ENCODE measurements at regions not wholly inside any gene's neighbourhood (a gene's known extent, or its start where the extent isn't known, plus 50 kb on each side); places are given as distances from the start of the nearest gene placed in this dataset.
A peak's percentile ranks its signal among the peaks of the same experiment; 100 is the strongest.
"Not testable (repeated sequence)": the region's sequence is repeated elsewhere in the genome, so short reads cannot be mapped to it uniquely, and the experiment has no call there.

DNA sequence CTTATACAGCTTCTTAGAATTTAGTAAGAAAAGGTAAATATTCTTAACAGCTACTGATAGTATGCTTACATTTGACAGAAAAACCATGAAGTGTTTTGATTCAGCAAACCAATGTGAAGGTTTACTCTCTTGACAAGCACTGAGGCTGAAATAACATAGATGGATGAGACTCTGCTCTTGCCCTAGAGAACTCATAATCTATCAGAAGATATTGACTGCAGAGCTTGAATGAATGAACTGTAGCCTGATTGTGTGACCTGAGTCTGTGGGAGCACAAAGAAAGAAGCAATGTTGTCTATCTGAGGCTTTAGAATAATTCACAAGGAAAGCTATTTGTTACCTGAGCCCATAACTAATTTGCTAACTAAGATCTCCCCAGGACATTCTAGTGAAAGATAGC, 1235.3 kb downstream of the OLFM4 start:
- no peaks in the 10 kb centered on the region for H3K9me3 ChIP-seq
- H3K4me3 ChIP-seq (ENCODE audit: low read depth, low read length) = no peak overlapping the region
- TF ChIP-seq, protein P1, sequence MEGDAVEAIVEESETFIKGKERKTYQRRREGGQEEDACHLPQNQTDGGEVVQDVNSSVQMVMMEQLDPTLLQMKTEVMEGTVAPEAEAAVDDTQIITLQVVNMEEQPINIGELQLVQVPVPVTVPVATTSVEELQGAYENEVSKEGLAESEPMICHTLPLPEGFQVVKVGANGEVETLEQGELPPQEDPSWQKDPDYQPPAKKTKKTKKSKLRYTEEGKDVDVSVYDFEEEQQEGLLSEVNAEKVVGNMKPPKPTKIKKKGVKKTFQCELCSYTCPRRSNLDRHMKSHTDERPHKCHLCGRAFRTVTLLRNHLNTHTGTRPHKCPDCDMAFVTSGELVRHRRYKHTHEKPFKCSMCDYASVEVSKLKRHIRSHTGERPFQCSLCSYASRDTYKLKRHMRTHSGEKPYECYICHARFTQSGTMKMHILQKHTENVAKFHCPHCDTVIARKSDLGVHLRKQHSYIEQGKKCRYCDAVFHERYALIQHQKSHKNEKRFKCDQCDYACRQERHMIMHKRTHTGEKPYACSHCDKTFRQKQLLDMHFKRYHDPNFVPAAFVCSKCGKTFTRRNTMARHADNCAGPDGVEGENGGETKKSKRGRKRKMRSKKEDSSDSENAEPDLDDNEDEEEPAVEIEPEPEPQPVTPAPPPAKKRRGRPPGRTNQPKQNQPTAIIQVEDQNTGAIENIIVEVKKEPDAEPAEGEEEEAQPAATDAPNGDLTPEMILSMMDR (IDR thresholded peaks at IDR 0.05; ENCODE audit: low read depth, low read length) = no peak
- no peak for DNase-seq
- no peaks in the 10 kb centered on the region for H3K36me3 ChIP-seq
- no peaks in the 10 kb centered on the region for H3K27me3 ChIP-seq
- H3K4me1 ChIP-seq = no peaks in the 10 kb centered on the region

GRCh38 chr13:54267253-54267668, 1238.6 kb downstream of the OLFM4 start:
- H3K4me1 ChIP-seq; H3K9me3 ChIP-seq; H3K4me3 ChIP-seq (ENCODE audit: low read depth, low read length); H3K27me3 ChIP-seq; DNase-seq; H3K36me3 ChIP-seq: not testable (repeated sequence)

DNA sequence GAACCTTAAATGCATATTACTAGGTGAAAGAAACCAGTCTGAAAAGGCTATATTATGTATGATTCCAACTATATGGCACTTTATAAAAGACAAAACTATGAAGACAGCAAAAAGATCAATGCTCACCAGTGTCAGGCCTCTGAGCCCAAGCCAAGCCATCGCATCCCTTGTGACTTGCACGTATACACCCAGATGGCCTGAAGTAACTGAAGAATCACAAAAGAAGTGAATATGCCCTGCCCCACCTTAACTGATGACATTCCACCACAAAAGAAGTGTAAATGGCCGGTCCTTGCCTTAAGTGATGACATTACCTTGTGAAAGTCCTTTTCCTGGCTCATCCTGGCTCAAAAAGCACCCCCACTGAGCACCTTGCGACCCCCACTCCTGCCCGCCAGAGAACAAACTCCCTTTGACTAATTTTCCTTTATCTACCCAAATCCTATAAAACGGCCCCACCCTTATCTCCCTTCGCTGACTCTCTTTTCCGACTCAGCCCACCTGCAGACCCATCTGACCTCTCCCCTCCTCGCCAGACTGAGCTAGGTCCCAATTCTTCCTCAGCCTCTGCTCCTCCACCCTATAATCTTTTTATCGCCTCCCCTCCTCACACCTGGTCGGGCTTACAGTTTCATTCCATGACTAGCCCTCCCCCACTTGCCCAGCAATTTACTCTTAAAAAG, 1239.5 kb downstream of the OLFM4 start:
- not testable (repeated sequence) for H3K9me3 ChIP-seq; H3K4me3 ChIP-seq (ENCODE audit: low read depth, low read length); H3K4me1 ChIP-seq; DNase-seq; H3K36me3 ChIP-seq; H3K27me3 ChIP-seq

DNA sequence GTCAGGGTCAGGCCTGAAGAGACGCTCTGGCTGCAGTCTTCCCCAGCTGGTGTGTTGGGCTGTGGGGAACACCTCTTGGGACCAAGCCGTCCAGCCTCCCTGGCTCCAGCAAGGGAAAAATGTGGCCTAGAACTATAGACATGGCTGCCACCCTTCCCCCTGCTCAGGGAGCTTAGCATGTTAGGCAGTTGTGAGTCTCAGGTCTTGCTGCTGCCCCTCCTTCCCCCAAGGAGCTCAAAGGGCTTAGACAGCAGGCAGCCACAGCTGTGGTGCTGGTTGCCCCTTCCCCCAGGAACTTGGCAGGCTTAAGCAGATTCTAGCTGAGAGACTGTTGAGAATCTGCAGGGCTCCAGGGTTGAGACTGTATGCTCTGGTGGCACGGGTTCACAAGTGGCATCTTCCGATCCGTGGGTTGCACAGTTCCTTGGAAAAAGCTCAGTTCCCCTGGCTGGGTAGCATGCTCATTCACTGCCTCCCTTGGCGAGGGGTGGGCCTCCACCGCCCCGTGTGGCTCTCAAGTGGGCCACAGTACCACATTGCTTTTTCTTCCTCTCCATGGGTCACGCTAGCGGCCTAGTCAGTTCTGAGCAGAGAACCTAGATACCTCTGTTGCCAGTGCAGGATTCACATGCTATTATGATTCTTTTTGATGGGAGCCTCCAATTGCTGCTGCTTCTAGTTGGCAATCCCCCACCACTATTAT, 1258.6 kb downstream of the OLFM4 start:
- Histone ChIP-seq H3K9me3 (no peaks in the 10 kb centered on the region), H3K36me3 (no peaks in the 10 kb centered on the region), H3K4me3 (ENCODE audit: low read depth, low read length) (no peak overlapping the region), H3K4me1 (no peaks in the 10 kb centered on the region), H3K27me3 (no peaks in the 10 kb centered on the region)
- TF ChIP-seq, protein P1 (IDR thresholded peaks at IDR 0.05; ENCODE audit: low read depth, low read length) = no peak
- no peak for DNase-seq

- TF ChIP-seq, protein P1 (IDR thresholded peaks at IDR 0.05; ENCODE audit: low read depth, low read length) = no peak
Measured at GRCh38 chr13:54301085-54301484, 1272.5 kb downstream of the OLFM4 start.

DNA sequence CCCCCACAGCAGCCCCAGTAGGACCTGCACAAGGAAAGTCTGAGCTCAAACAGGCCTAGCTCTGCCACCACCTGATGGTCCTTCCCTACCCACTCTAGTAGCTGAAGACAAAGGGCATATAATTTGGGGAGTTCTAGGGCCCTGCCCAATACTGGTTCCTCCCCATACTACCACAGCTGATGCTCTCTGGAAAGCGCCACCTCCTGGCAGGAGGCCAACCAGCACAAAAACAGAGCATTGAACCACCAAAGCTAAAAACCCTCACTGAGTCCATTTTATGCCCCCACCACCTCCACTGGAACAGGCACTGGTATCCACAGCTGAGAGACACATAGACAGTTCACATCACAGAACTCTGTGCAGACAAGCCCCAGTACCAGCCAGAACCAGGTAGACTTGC, 1276.8 kb downstream of the OLFM4 start:
- no peaks in the 10 kb centered on the region for H3K36me3 ChIP-seq
- no peak overlapping the region for H3K4me3 ChIP-seq (ENCODE audit: low read depth, low read length)
- no peaks in the 10 kb centered on the region; the same call in 1 of the 2 replicates for H3K9me3 ChIP-seq
- H3K4me1 ChIP-seq = no peaks in the 10 kb centered on the region
- DNase-seq = no peak
- no peaks in the 10 kb centered on the region for H3K27me3 ChIP-seq
- TF ChIP-seq, protein P1 (IDR thresholded peaks at IDR 0.05; ENCODE audit: low read depth, low read length) = 0 out of 2 replicates have a peak, but pooled peaks have one; percentile 12

More at GRCh38 chr13:54301085-54301484, 1272.5 kb downstream of the OLFM4 start:
- no peak overlapping the region for H3K4me3 ChIP-seq (ENCODE audit: low read depth, low read length)
- no peak for DNase-seq
- H3K4me1 ChIP-seq = no peaks in the 10 kb centered on the region
- H3K9me3 ChIP-seq = no peaks in the 10 kb centered on the region; the same call in 1 of the 2 replicates
- H3K36me3 ChIP-seq = no peaks in the 10 kb centered on the region
- H3K27me3 ChIP-seq = no peaks in the 10 kb centered on the region

- no peaks in the 10 kb centered on the region for H3K36me3 ChIP-seq
- DNase-seq = no peak
- H3K4me1 ChIP-seq = no peaks in the 10 kb centered on the region
- no peak overlapping the region for H3K4me3 ChIP-seq (ENCODE audit: low read depth, low read length)
- no peaks in the 10 kb centered on the region for H3K27me3 ChIP-seq
- H3K9me3 ChIP-seq = no peaks in the 10 kb centered on the region
- TF ChIP-seq, protein P1 (IDR thresholded peaks at IDR 0.05; ENCODE audit: low read depth, low read length) = no peak
Measured at GRCh38 chr13:54312885-54313284, 1284.3 kb downstream of the OLFM4 start.
